CD1c-positive myeloid dendritic cell (primary cell): ENCODE measurements at regions not wholly inside any gene's neighbourhood (a gene's known extent, or its start where the extent isn't known, plus 50 kb on each side); places are given as distances from the start of the nearest gene placed in this dataset.

ENCODE experiments used
- DNase-seq: peaks from one replicate; pipeline ENCODE4 v3.0.0-alpha.2; 2016; ENCODE audit errors: extremely low spot score

DNA sequence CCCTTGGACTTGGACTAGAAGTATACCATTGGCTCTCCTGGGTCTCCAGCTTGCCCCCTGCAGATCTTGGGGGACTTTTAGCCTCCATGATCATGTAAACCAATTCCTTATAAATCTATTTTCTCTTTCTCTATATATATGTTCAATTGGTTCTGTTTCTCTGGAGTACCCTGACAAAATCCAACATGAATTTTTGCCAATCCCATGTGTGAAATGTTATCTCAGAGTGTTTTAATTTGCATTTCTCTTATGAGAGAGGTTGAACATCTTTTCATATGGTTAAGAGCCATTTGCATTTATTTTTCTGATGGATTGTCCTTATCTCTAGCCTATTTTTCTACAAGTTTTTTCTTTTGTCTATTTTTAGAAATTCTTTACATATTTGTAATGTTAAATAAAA is 131.7 kb upstream of the NEO1 start:
- no peak for DNase-seq

DNA sequence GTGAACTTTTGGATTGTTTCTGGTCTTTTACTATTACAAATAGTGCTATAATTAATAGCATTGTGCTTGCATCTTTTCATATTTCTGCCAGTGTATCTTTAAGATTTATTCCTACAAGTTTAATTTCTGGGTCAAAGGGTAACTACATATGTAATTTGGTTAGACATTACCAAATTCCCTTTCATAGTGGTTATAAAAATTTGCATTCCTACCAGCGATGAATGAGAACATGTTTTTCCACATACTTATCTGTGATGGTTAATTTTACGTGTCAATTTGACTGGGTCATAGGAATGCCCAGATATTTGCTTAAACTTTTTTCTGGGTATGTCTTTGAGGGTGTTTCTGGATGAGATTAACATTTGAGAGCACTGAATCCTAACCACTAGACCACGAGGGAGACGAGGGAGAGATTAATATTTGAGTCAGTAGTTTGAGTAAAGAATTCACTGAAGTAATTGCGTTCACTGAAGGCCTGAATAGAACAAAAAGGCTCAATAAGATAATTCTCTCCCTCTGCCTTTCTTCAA is 132.3 kb upstream of the NEO1 start:
- DNase-seq: no peak

DNA sequence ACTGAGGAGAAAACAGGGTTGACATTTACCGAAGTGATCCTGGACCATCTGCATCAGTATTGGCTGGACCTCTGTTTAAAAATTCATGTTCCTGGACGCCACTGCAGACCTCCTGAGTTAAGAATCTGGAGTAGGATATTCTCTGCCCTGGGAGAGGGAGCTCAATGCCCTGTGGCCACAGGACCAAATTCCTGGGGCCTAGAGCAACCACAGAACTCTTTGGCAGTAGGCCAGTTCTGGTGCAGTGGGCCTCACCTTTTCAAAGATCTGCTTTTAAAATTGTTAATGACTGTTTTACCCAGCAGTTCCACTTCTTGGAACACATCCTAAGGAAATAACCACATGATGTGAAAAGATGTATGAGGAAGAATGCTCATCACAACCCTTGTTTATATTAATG is 133.3 kb upstream of the ADPGK start:
- no peak for DNase-seq

DNA sequence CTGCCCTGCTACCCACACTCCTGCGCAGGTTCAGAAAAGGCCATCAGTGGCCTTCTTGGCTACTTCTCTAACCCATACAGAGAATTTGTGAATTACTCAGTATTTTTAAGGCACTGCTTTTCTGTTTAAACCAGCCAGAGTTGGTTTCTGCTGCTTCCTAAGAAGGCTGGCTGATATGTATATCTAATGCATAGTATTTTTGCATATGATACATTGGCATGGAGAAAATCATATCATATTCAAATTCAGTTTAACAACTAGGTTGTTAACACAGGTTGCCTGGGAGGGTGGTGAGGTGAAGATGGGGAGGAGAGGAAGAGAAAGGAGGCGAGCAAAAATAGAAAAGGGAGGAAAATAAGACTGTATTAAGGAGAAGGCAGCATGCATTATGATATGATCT is 132.8 kb upstream of the ADPGK start:
- no peak for DNase-seq

DNA sequence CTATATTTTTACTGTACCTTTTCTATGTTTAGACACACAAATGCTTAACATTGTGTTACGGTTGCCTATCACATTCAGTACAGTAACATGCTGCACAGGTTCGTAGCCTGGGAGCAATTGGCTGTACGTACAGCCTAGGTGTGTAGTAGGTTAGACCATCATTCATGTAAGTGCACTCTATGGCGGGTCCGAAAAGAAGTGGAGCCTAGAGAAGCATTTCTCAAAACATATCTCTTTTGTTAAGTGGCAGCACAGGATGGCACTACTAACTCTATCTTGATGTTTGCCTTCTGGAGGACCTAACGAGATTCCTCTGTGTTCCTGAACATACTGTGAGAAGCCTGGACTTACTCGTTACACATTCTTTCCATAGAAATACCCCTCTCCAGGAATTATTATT is 132.3 kb upstream of the ADPGK start:
- DNase-seq: no peak

DNA sequence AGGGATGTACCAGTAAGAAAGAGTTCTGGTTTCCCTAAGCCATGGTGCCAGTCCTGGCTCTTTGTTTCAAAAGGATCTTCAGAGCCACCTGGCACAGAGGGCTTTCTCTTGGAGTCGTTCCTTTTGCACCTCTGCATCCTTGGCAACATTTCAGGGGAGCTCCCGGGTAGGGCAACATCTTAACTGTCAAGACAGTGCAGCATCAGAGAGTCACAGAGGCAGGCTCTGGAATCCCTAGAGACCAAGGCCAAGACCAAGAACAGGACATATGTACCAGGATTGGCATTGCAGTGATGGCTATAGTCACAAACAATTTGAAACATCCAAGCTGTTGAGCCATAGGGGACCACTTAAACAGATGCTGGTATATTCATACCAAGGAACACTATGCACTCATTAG is 129.4 kb upstream of the ADPGK start:
- no peak for DNase-seq

DNA sequence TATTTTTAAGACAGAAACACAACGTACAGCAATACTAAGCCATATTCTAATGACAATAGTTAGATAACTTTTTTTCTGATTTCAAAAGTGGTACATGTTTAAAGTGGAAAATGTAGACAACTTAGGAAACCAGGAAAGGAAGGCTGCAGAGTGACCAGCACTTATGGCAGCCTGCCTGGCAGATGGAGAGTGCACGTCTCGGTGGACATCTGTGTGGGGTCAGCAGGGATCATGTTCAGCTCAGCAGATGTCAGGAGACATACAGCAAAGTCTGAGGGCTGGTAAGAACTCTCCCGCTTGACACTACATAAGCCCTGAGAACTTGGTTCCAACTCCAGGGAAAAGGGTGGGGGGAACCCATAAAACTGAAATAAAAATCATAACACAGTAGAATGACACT is 128.6 kb upstream of the ADPGK start:
- DNase-seq: no peak

DNA sequence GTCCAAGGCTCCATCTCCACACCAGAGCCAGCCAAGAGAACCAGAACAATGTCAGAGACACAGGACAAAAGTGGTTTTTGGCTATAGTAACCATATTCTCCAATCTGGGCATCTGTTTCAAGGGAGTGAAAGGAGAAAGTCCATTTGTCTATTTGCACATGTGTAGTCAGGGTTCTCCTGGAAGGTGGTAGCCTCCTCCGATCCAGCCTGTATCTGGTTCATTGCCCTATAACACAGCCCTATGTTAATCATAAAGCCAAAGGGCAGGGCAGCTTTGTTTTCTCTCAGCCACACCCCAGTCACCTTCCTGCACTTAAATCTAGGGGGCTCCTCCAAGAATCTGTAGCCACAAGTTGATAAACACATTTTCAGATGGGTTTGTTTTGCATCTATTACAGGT is 128.1 kb upstream of the ADPGK start:
- DNase-seq: no peak

DNA sequence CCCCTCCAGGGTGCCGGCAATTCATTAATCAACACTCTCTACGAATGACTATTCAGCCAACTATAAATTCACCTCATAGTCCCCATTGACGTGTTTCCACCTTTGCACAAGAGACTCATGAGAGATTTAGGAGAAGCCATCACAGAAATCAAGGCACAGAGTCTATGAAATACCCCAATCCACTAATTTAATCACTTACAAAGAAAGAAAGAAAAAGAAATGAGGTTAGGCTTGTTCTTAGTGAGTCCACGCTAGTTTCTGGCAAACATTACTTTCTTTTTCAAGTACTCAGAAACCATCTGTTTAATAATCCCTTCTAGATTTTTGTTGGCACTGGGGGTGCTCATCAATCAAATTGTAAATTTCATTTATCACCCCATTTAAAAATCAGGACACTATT is 125.2 kb upstream of the ADPGK start:
- no peak for DNase-seq

DNA sequence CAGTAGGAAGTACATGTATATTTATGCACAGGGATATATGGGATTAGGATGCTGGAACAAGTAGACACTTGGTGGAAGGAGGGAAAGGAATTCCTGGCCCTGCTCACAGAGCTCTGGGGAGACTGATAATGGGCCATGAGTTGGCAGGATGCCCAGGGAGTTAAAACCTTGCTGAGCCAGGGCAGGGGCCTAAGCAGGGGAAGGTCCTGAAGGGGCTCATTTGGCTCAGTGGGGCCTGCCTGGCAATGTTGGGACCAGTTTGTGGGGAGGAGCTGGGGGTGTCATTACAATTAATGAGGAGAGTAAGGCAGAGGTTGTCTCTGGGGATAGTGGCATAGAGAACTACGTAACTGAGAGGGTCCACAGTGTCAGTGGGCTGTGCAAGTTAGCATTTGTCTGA is 124.2 kb upstream of the ADPGK start:
- no peak for DNase-seq

DNA sequence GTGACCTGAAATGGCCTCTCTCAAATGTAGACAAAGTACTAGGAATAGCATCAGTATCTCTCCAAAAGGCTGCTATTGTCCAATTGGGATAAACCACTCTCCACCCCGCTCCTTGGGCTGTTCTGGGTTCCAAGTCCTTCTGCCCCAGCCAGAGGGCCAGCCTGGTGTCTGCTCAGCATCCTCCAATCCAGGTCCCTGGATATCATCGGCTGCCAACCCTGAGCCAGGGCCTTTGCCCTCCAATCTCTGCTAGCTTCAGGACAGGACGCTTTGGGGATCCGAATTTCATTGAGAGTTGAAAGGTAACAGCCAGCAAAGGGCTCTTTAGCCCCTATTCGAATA is 119.3 kb upstream of the ADPGK start:
- no peak for DNase-seq

DNA sequence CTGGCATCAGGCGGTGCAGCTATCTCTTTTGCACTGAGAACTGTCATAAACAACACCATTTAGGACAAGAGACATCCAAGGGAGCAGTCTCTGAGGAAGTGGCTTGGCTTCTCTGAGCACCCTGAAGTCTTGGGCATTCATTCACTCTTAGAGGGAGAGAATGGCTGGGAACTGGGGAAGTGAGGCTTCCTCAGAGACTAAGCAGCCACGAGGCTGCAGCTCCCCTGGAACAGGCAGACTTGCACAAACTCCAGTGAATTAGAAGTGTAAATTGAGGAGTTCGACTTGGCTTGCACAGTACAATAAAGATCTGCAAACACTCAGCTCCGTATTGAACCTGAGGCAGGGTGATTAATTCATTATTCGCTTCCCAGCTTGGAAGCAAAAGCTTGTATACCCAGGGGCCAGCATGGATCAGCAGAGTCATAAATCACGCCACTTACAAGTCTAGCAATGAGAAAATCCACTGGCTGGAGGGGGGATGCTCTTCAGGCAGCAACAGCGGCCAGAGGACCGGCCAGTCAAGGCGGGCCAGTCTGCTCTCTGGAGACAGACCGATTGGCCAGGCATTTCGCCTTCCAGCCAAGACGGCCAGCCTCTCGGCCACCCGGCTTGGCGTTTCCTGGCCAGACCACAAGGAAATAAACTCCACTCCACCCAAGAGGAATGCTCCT is 118.8 kb upstream of the ADPGK start:
- DNase-seq: no peak

DNA sequence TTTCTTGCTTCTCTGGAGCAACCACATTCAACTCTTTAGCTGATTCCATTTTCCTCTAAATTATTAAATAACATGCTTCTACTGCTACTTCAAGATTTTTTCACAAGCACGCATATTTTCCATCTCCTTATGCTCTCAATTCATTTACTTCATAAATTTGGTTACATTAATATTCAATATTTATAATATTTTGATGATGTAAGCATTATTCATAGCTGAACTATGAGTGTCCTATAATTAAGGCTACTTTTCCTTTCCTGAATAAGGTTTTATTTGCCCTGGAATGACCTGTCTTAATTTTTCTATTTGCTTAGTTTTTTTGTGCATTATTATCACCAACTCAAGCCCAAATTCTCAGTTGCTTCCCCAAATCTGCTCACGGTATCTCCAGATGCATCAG is 109.4 kb upstream of the ADPGK start:
- DNase-seq: no peak

DNA sequence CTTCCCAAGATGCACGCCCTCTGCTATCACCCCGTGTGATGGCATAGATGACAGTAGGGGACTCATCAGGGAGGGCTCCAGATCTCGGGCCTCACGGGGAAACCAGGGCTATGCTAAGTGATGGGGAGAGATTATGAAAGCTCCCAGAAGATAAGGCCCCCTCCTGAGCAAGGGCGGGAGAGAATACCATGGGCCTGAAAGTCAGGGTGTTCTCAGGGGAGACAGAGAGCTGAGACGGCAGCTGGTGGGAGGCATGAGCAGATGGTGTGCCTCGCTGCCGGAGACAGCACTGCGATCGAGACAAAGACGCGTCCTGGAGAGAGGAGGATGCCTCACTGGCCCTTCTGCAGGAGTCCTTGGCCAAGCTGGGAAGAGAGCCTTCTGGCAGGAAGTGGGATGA is 106.5 kb upstream of the ADPGK start:
- DNase-seq: no peak

DNA sequence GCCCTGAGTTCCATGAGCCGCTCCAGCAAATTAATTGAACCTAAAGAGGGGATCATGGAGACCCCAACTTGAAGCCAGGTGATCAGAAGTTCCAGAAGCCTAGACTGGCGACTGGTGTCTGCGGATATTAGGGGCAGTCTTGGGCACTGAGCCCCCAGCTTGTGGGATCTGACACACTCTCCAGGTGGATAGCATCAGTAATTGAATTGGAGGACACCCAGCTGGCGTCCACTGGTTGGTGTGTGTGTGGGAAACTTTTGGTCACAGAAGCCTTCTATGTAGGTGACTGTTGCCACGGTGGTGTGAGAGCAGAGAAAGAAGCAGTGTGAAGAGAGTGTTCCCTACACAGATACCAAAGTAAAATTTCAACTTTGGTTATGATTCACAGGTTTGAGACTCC is 106.0 kb upstream of the ADPGK start:
- no peak for DNase-seq

DNA sequence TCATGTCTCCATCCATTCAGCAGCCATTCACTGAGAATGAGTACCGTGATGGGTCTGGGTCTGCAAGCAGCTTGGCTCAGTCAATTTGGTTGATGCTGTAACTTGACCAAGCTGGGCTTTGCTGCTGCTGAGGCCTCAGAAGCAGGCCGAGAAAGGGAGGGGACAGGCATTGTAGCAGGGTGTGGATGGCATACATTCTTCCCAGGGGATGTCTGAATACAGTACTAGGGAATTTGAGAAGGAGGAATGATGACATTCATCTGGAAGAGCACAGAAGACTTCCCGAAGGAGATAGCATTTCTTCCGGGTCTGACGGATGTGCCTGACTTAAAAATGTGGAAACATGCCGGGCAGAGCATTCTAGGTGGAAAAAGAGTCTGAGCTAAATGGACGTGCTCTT is 105.3 kb upstream of the ADPGK start:
- DNase-seq: no peak

DNA sequence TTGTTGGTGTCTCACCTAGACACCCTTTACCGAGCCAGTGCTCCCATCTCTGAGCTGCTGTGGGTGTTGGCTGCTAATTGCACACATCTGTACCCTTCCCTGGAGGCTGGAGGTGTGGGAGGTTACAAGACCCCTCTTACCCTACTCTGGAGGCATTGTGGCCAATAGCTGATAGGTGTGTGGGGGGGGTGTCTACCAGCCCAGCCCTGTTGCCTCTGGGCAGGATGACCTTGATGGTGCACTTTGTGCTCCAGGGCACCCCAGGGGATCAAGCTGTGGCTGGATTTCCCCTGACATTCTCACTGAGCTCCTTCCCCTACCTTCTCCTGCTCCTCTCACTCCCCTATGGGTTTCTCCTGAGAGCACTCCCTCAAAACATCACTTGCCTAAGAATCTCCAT is 104.7 kb upstream of the ADPGK start:
- DNase-seq: no peak

DNA sequence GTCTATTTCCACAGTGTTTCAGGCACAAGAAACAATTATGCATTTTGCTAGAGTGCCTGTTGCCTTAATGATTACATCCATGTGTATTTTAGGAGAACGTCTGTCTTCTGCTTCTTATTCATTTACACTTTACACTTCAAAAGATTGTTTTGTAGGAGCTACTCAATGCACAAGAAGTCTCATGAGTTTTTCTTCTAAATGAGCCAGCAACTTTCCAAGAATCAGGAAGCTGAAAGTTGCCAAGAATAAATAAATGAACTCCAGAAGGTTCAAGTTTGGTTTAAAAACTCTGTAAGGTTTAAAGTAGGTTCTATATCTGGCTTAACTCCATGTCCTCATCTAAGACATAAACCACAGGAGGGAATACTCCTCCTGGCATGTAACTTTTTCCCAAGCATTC is 103.8 kb upstream of the ADPGK start:
- no peak for DNase-seq

DNA sequence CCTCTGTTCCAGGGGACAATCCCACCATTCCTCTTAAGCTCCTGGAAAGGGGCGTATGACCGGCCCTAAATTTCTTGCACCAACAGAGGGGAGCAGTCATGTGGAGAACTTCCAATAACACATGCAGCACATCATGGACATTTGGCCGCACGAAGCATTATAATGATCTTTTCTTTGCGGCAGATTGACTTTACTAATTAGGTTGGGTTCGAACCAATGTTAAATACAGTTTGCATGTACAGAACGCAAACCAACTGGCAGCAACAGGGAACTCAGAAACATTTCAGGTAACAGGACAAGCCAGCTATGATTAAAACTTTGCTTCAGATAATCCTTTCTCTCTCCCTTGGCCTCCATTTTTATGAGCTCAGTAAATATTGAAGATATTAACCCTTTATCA is 100.8 kb upstream of the ADPGK start:
- no peak for DNase-seq

DNA sequence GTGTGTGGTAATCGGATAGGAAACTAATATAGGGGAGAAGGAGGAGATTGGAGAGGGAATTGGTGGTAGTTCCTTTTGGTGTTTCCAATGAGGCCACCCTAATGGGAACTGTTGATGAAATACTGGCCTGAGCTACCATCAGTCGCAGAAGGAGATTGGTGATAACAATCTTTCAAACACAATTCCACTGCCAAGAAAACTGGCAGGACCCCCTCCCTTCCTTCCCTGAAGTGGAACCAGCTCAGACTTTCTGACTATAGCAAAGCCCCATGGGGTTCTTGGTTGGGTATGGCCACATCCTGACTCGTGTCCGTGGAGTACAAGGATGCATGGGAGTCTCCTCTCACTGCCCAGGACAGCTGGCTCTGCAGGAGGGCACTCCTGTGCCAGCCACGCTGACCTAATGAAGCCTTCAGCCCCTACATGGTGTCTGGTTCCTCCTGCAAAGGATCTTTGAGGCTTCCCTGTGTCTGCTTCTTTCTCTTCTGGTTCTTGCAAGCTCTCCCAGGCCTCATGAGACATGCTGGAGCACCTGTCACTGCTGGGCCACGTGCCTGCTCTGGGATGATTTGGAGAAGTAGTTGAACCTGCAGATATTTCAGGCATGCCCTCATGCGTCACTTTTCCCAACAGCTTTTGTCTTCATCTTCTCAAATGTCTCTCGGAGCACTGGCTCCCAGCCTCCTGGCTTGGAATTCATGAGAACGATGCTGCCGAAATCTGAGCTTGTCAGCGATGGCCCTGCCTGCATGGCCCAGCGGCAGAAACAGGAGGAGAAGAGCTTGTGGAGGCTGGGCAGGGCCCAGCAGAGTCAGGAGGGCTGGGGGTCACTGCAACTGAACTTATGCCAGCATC is 90.0 kb upstream of the ADPGK start:
- DNase-seq: no peak

DNA sequence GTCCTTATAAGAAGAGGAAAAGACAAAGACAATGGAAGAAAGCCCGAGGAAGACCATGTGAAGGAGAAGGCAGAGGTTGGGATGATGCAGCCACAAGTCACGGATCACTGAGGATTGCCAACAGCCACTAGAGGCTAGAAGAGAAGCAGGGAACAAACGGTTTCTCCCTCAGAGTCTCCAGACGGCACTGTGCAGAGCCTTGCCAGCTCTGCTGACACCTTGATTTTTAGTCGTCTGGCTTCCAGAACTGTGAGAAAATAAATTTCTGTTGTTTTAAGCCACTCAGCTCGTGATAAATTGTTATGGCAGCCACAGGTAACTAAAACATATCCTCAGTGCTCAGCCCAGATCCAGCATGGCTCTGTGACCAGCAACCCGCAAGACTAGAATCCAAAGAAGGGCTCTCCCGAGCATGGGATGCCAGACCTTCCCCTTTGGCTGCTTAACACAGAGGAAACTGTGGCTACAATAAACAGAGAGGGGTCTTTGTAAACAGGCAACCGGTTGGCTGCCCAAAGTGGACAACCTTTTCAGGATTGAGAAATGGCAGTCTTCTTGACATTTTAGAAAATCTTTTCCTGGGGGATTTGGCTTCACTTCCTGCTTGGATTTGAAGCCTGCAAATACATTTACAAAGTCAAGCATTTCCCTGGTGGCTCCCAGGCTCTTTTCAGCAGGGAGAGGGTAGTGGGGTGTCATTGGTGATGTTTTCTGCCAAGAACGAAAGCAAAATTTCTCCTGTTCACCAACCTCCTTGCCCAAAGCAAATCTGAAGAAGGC is 88.7 kb upstream of the ADPGK start:
- no peak for DNase-seq

DNA sequence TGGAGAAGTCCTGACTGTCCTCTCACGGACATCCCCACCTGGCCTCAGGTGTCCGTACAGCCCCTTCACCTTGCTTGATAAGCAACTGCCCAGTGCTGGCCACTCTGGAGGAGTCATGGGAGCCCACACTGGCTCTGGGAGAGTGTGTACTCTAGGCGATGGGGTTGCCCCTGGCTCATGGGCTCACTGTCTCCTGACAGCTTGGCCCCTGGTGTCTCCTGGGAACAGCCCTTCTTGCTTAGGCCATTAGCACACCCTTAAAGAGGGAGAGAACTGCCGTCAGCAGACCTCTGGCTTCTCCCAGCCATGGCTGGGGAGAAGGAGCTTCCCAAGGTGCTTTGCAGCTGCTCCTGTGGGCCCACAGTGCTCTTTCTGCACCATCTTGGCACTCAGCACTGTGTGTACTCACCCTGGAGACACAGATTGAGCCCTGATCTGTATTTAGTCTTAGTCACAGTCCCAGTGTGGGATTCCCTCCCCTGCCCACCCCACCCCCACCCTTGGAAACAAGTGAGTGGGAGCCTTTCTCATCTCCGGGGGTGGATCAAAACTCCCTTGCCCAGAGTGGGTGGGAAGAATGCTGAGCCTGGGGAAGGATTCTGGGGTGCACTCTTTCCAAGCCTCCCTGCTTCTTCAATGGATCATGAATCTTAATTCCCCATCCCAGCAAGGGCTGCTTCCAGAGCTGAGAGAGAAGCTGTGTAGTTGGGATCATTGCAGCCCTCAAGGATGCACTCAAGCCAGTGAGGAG is 83.5 kb upstream of the ADPGK start:
- no peak for DNase-seq
